Left cardiac atrium (tissue), 4 donors: ENCODE measurements at regions not wholly inside any gene's neighbourhood (a gene's known extent, or its start where the extent isn't known, plus 50 kb on each side); places are given as distances from the start of the nearest gene placed in this dataset.
A peak's percentile ranks its signal among the peaks of the same experiment; 100 is the strongest.

Experiments
- ATAC-seq, 2 donors: fragments of 200-7000 bp; cut with Tn5 transposase; one replicate each; pipeline ENCODE4 v1.9.1; 2020; ENCODE audit warnings: mild to moderate bottlenecking in 2 of 2, moderate library complexity in 2 of 2
- DNase-seq: peaks from one replicate; pipeline ENCODE4 v3.0.0-alpha.2; 2020
- intact Hi-C, 2 donors: fragments of 100-400 bp; cut with DNase I; formaldehyde crosslinking; loops; one replicate each; pipeline versions ENCODE4 v1.14.1 to v1.15.1; 2022 to 2023
- donor health status: DM: no; HTN: yes; CAD: no.
- donor health status: DM: no; HTN: yes; CAD: no; lungs with severe emphysema.
- donor health status: DM: yes; HTN: yes; CAD: no.
- donor health status: Dilated cardiomyopathy.

DNA sequence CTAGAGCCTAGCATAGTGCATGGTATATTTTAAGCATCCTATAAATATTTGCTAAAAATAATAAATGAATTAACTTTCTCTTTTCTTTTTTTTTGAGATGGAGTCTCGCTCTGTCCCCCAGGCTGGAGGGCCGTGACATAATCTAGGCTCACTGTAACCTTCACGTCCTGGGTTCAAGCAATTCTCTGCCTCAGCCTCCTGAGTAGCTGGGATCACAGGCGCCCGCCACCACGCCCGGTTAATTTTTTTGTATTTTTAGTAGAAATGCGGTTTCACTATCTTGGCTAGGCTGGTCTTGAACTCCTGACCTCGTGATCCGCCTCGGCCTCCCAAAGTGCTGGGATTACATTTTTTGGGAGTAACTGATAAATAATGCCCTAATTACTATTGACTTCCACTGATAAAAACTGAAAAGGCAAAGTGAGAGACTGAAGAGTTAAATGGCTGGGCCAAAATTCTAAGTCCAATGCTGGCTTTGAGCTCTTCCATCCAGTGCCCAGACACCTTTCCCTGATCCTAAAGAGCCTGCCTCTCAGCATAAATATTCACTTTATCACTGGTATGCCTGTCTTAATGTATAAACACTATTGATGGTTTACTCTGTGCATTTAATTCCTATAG, 213.0 kb upstream of the KRR1 start:
- ATAC-seq (no peak), DNase-seq (no peak)
- intact Hi-C loops = loop anchor here in 1 of 2 donors (10.0 kb wide), 2 partner anchors 170 to 180 kb away; no protein-coding TSS in a partner anchor

DNA sequence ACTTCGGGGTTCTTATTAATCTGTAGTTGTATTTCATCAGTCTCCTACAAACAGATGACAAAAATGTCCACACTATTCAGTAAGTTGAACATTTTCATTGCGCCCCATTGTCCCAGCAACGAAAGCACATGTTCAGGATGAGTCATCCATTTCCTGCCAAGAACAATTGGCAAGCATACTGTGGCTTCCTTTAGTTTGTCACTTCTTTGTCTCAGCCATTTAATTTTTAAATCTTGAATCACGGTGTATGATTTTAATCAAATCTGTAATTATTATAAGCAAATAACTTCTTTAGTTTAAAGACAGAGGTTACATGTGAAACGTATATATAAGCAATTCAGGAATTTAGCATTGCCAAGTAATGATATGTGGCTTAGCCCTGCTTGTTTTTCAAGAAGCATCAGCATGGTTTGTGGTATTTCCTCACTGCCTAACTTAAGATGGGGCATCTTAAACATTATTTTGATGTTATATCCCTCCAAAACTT, 211.3 kb upstream of the KRR1 start:
- ATAC-seq (peak; percentile 76 to 78), DNase-seq (peak; percentile 47)
- intact Hi-C loops = loop anchor here in 1 of 2 donors (10.0 kb wide), 2 partner anchors 168 to 182 kb away; no protein-coding TSS in a partner anchor

DNA sequence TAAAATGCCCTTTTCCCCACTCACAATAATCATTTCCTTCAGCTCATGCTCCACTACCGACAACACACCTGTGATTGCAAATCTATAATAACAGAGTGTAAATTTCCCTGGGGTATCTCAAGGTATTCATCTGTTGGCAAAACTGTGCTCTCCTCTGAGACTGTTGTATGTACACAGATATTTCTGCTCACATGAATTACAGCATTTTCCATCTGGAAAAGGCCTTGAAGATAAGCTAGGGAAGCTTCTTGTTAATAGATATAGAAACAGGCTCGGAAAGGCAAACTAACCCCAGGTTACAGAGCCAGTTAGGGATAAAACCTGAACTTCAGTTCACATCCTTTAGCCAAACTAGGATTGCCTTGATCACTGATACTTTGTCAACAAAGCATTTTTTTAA, 210.4 kb upstream of the KRR1 start:
- ATAC-seq (no peak), DNase-seq (no peak)
- intact Hi-C loops = loop anchor here in 1 of 2 donors (10.0 kb wide), 2 partner anchors 167 to 183 kb away; no protein-coding TSS in a partner anchor

DNA sequence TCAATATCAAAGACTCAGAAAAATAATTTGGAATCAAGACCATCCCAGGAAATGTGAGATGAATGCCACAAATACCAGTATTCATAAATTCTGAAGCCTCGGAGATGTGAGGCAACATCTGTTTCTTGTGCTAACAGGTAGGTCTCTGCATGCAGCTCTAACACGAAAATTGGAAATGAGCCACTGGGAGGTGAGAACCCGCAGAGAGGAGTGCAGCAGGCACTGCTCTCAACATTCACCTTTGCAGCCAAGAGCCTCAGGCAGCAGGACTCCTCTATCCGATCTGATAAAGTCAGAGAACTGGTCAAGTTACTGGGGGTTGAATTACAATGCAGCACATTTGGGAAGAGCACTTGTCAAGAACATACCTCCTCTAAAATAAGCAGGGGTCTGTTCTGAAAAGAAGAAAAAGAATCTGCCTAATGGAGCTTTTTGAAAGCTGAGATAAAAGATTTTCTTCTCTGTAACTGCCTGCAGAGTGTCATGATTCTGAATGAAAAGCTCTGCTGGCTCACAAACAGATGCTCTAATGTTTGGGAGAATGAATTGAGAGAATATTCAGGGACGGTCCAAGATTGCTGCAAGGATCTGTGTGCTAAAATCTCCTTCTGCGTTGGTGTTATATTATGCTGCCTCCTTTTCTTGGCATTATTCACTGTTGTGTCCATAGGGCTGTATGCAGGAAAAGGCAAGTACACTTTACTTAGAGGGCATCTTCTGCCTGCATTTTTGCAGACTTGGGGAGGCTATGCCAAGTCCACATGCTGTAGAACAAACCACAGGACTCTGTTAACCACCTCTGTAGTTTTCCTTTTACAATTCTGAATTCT, 209.6 kb upstream of the KRR1 start:
- peak in 1 of 2 donors; percentile 21 for ATAC-seq
- intact Hi-C loops = loop anchor here in 1 of 2 donors (10.0 kb wide), 2 partner anchors 166 to 184 kb away; no protein-coding TSS in a partner anchor
- no peak for DNase-seq

DNA sequence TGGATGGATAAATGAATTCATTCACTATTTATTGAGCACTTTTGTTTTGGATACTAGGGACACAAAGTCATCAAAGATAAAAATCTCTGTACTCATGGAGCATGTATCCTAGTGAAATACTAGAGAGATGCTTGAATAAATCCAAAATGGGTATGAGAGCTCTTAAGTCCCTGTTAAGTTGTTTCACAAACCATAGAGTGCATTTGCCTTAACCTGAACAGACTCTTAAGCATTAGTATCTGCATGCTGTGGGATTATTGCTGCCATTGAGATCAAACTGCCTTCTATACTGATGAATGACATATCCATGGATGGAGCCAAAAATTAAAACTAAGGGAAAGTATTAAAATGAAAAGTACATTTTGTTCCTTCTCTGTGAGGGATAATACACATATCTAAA, 206.5 kb upstream of the KRR1 start:
- ATAC-seq (no peak), DNase-seq (no peak)
- intact Hi-C loops = loop anchor here in 1 of 2 donors (10.0 kb wide), 1 partner anchor 307 kb away; no protein-coding TSS in a partner anchor

DNA sequence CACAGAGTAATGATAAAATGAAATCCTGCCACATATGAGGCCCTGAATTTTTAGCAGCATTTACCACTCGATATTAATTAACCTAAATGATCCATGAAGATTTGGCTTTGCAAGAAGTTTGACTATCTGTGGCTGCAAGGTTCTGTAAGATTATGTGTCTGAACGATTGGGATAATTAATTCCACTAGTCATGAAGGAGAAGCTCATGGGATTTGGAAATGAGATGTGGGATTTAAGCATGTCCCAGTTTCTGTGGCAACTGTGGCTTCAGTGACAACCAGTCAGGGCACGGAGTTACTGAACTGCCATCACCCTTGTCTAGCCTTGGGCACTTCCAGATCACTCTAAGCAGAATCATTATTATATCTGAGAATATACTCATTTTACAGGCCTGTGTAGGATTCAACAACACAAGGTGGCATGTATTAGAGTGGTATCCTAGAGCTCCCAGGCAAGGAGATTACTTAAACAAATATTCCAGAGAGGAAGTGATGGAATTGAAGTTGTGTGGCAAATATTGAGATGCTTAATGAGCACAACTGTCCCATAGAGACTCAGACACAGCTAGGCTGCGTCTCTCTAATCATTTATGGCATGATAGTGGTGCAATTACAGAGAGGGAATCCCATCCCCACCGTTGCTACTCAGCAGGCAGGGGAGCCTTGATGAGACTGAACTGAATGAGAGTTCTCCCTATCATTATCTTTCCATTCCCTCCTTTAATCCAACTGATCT, 205.0 kb upstream of the KRR1 start:
- intact Hi-C loops = loop anchor here in 1 of 2 donors (10.0 kb wide), 1 partner anchor 308 kb away; no protein-coding TSS in a partner anchor
- DNase-seq (no peak), ATAC-seq (no peak)

DNA sequence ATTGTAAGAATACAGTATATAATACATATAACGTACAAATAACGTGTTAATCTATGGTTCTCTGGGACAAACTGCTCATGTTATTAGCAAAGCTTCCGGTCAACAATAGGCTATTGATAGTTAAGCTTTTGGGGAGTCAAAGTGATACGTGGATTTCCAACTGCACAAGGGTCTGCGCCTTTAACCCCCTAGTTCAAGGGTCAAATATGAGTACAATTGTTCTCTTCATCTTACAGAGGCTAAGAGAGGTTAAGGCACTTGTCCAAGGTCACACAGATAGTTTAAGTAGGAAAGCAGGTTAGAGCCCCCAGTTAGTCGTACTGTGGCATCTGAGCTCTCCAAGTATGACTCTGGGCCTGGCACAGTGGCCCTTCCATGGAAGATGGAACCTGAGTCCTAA, 204.3 kb upstream of the KRR1 start:
- intact Hi-C loops = loop anchor here in 1 of 2 donors (10.0 kb wide), 1 partner anchor 309 kb away; no protein-coding TSS in a partner anchor
- no peak for ATAC-seq
- DNase-seq = no peak

DNA sequence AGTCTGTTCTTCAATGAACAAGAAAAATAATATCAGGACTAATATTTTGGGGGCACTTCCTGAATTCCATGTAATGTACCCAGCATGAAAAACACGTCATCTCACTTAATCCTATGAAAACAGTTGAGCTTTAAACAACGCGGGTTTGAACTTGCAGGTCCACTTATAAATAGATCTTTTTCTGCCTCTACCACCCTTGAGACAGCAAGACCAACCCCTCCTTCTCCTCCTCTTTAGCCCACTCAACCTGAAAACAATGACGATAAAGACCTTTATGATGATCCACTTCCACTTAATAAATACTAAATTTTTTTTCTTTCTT, 203.9 kb upstream of the KRR1 start:
- no peak for DNase-seq
- intact Hi-C loops = loop anchor here in 1 of 2 donors (10.0 kb wide), 1 partner anchor 310 kb away; no protein-coding TSS in a partner anchor
- ATAC-seq = no peak

DNA sequence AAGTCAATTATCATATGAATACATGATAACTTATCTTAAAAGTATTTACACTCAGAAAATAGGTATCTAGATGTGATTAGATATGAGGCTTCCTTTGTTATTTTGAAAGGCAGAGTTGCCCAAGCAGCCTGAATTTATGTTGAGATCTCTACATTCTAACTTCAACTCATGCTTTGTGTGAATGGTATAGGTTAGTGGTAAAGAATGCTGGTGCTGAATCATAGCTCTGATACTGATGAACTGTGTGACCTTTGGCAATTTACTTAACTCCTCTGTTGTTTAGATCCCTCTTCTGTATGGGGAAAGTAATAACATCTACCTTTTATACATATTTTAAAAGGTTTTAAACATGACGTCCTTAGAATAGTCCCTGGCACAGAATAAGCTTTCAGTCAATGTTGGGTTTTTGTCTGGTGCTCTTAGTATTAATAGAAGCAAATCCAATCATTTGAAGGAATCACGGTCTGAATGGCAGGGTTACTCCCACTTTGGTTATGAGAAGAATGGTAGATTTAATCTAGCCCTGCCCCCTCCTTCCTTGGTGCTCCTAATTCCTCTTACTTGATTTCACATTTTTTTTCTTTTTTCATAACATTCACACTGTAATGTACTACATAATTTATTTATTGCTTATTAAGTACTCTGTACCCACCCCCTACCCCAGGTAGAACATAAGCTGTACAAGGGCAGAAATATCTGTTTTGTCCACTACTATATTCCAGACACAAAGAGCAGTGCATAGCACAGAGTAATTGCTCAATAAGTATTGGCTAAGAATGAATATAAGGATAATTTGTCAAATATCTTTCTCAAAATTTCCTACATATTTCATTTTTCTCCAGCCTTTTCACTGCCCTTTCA, 203.3 kb upstream of the KRR1 start:
- DNase-seq (no peak), ATAC-seq (no peak)
- intact Hi-C loops = loop anchor here in 1 of 2 donors (10.0 kb wide), 1 partner anchor 310 kb away; no protein-coding TSS in a partner anchor

DNA sequence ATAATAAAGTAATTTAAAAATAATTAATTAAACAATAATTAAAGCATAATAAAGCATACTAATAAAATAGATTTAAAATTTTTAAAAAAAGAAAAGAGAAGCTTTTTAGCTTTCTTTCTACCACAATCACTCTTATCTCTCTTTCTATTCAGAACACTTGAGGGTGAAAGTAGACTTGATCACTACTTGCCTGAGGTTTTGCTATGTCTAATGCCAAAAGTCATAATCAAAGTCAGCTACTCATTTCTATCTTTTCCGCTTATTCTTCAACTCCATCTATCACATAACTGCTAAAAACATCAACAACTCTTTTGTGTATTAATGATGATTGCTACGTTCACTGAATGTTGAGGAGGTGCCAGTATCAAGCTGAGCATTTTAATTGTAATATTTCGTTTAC, 202.0 kb upstream of the KRR1 start:
- no peak for DNase-seq
- no peak for ATAC-seq
- intact Hi-C loops = loop anchor here in 1 of 2 donors (10.0 kb wide), 1 partner anchor 311 kb away; no protein-coding TSS in a partner anchor

DNA sequence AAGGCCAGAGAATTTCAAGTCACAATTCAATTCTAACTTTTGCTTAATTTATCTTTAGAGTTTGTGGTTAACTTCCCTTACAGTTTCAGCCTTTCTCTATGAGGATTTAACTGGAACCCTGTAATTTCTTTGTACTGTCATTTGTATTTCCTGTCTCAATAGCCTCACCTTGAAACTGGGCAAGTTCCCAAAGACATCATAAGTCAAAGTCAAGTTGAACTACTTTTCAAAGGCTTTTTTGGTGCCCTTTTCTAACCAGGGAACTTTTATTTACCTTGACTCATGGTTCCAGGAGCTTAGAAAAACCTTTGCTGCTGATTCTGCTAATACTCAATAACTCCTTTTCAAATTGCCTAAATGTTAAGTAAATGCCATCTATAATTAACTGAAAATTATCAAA, 200.8 kb upstream of the KRR1 start:
- intact Hi-C loops = loop anchor here in 1 of 2 donors (10.0 kb wide), 1 partner anchor 313 kb away; no protein-coding TSS in a partner anchor
- ATAC-seq = no peak

DNA sequence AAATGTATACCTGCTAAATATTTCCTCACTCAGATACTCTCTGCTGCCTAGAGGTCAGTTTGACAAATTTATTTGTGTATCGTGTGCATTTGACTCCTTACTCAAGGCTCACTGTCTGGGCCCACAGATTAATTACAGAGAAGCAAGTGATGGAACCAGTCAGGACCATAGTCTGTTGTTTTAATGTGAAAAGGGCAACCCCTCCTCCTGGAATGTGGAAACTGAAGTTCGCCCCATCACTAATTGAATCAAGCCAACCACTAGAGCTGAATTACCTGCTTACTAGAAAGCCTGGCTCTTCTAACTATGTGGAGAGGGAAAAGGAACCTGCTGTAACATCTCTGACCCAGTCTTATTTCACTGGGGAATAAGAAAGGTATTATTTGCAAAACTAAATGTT, 199.9 kb upstream of the KRR1 start:
- intact Hi-C loops = loop anchor here in 1 of 2 donors (10.0 kb wide), 1 partner anchor 314 kb away; no protein-coding TSS in a partner anchor
- no peak for ATAC-seq
- DNase-seq = no peak

More for the DNA sequence above, 200.8 kb upstream of the KRR1 start:
- DNase-seq = no peak

DNA sequence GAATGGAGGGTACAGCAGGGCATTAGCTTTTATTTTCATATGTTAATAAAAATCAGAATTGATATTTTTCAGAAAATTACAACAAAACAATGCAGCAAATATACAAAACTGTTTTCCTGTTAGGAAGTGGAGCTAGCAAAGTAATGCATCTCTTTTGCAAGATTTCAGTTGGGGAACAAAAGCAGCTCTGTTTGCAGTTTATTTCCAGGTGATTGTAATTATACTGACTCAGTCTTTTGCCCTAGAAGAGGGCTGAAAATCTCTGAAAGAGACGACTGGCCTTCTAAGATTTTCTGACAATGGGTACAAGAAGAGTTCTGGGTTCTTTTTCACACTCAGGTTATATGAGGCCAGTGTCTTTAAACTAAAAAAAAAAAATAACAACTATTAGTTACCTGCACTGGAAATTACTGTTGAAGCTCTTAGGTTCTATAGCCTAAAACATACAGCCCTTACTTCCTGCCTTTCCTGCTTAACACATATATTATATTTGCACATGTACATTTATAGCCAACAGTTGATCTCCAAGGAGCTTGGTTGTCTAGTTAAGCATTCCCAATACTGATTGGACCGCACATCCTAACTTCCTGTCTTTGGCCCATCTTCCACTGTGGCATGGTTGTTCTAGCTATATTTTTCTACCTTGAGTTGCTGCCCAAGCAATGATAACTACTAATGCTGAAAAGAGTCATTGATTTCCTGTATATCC, 199.1 kb upstream of the KRR1 start:
- DNase-seq (no peak), ATAC-seq (no peak)

DNA sequence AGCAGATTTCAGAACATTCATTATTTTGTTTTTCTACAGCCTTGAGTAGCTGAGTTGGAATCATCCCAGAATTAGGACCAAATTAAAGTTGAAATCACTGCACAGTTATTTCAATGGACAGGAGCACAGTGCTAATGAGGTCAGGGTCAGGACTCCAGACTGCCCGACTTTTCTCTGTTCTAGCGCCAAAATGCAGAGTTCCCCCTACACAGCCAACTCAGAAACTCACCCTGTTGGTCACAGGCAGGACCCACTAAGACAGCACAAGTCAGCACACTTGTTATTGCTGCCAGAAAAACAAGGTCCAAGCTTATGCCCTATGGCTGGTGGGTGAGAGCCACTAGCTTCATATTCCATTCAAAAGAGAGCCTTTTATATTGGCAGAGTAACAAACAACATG, 198.1 kb upstream of the KRR1 start:
- intact Hi-C loops = no loop called here
- ATAC-seq = peak; percentile 27 to 28
- DNase-seq = no peak

More for the DNA sequence above, 199.1 kb upstream of the KRR1 start:
- intact Hi-C loops = loop anchor here in 1 of 2 donors (10.0 kb wide), 1 partner anchor 314 kb away; no protein-coding TSS in a partner anchor

DNA sequence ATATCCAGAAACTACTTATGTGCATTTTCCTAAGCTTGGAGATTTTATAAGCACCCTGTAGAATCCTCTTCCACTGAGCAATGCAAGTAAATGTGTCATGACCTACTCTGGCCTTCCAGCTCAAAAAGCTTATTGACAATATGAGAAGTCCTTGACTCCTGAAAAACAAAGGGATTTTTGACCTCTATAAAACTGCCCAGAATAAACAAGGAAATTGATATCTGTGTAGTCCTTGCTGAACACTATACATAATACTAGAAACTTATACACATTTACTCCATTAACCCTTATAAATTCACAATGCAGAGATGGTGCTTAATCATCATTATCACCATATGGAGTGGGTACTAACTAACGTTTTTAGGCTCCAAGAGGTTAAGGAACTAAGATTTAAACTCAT, 197.4 kb upstream of the KRR1 start:
- intact Hi-C loops = no loop called here
- DNase-seq = no peak
- no peak for ATAC-seq

DNA sequence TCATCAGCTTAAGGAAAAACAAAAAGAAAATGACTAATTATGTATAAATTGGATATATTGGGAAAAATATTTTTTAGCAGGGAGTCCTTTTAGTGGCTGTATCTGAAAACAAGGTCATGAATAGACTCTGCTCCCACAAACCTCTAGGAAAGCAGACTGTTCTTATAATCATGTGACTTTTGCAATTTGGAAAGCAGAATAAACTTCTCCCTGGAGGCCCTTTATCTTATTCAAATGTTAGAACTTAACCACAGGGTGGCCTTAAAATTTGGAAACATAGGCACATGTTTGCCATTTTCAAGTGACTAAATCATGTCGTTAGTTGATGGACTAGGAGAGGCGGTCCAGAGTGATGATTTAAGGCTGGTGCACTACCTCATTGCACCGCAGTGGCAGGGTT, 196.6 kb upstream of the KRR1 start:
- intact Hi-C loops = no loop called here
- DNase-seq (no peak), ATAC-seq (no peak)

DNA sequence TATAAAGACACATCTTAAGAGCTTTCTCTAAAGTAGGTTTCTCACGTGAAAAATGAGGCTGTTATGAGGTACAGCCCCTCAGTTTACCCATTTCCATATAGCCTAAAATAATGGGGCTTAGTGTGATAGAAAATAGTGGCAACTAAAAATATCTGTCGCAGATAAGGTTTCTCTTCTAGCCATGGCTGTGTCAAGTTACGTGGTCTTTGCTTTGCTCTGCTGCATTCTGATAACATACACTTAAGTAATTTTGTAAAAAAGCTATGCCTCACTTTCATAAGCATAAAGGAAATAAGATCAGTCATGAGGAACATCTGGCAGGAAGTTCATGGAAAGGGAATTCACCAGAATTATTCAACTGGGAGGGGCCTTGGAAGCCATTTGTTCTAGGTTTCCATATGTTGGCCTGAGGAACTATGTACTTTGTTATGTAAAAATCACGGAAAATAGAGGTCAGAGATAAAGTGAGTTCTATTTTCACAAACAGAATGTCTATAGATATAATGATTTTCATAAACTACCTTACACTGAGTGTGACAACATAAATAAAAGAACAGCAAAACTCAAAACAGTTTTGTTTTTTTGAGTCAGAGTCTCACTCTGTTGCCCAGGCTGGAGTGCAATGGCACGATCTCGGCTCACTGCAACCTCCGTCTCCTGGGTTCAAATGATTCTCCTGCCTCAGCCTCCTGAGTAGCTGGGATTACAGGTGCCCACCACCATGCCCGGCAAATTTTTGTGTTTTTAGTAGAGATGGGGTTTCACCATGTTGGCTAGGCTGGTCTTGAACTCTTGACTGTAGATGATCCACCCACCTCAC, 195.6 kb upstream of the KRR1 start:
- DNase-seq = no peak
- ATAC-seq = peak in 1 of 2 donors; percentile 25
- intact Hi-C loops = no loop called here
